Adrenal gland (tissue), 9 donors: ENCODE measurements at regions not wholly inside any gene's neighbourhood (a gene's known extent, or its start where the extent isn't known, plus 50 kb on each side); places are given as distances from the start of the nearest gene placed in this dataset.

ENCODE experiments used
- DNase-seq, 7 donors: peaks; one replicate each; pipeline ENCODE4 v3.0.0-alpha.2; 2019 to 2020
- H3K27ac ChIP-seq, 5 donors: fragments of 200-600 bp; sonication (generic) in 4 of 5; 1 replicate in 3 of 5; 2 replicates in 2 of 5; pipeline versions ENCODE4 v1.5.1 to v1.8.0; 2016 to 2020; ENCODE audit warnings: mild to moderate bottlenecking in 1 of 5
- H3K27me3 ChIP-seq: fragments of 200-600 bp; 2 replicates; pipeline ENCODE4 v1.8.0; 2021
- H3K36me3 ChIP-seq, 2 donors: fragments of 200-600 bp; replicated peaks in 1 of 2; 1 replicate in 1 of 2; 2 replicates in 1 of 2; pipeline versions ENCODE4 v1.5.1 to v1.8.0; 2018 to 2022
- H3K4me1 ChIP-seq, 2 donors: fragments of 200-600 bp; replicated peaks in 1 of 2; 1 replicate in 1 of 2; 2 replicates in 1 of 2; pipeline versions ENCODE4 v1.5.1 to v1.8.0; 2018 to 2021
- H3K4me3 ChIP-seq, 4 donors: fragments of 200-600 bp; sonication (generic) in 3 of 4; one replicate each; pipeline ENCODE4 v1.5.1; 2016 to 2018
- H3K9me3 ChIP-seq, 3 donors: fragments of 200-600 bp; sonication (generic) in 1 of 3; replicated peaks in 1 of 3; 1 replicate in 2 of 3; 2 replicates in 1 of 3; pipeline versions ENCODE4 v1.5.1 to v1.8.0; 2016 to 2021
- CTCF ChIP-seq, 6 experiments: fragments of 450-650 bp in 4 of 6; fragments of 200-600 bp in 2 of 6; sonication (generic) in 1 of 6; IDR thresholded peaks; 1 replicate in 5 of 6; 2 replicates in 1 of 6; pipeline versions ENCODE4 v1.5.1 to v1.8.0; 2016 to 2021; ENCODE audit warnings: antibody characterized with exemption in 6 of 6, mild to moderate bottlenecking in 2 of 6, moderate library complexity in 1 of 6
- POLR2A ChIP-seq, 2 donors: fragments of 450-650 bp; IDR thresholded peaks; one replicate each; pipeline ENCODE4 v1.6.1; 2017; ENCODE audit warnings: antibody characterized with exemption in 2 of 2, mild to moderate bottlenecking in 2 of 2, moderate library complexity in 1 of 2
- WGBS, 4 donors: extraction: QIAGEN DNeasy Blood & Tissue Kit in 2 of 4; methylation state at CpG; one replicate each; pipeline versions ENCODE4 v1.1.5 to v1.1.7; 2013 to 2017; 5-methylcytosine and 5-hydroxymethylcytosine counted together
- intact Hi-C, 2 donors: fragments of 100-400 bp; cut with DNase I; formaldehyde crosslinking; loops; one replicate each; pipeline versions ENCODE4 v1.14.1 to v1.15.0; 2022 to 2023
- donor health status: healthy with polysubstance abuse.
- donor health status: Bipolar disorder and iron deficiency.
- donor health status: DM: yes; HTN: yes; CAD: no.
- donor health status: DM: no; HTN: no; CAD: no.
- donor health status: DM: no; HTN: no; CAD: no.

DNA sequence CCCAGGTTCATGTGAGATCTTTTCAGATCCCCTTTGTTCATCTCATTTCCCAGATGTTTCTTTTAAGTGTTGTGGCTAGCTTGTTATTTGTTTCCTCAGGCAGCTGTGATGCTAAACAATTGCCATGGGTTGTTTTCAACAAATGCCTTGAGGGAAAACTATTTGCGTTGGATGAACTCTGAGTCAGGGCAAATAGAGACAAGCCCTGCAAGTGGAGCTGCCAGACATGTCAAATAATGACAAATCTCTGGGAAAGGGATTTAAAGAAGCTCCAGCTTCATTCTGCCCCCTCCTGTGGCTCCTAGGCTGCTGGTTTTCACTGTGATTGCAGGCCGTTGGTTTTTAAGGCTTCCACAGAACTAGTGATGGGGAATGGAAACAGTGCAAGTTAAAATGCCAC, 272.4 kb upstream of the SP8 start:
- no peak for DNase-seq
- Histone ChIP-seq H3K4me3 (no peak overlapping the region), H3K36me3 (no peaks in the 10 kb centered on the region), H3K4me1 (no peaks in the 10 kb centered on the region), H3K27ac (no peak overlapping the region), H3K27me3 (no peaks in the 10 kb centered on the region), H3K9me3 (no peaks in the 10 kb centered on the region)
- TF ChIP-seq POLR2A (IDR thresholded peaks at IDR 0.05) (no peak), CTCF (IDR thresholded peaks at IDR 0.05) (no peak)
- intact Hi-C loops, result no loop called here
- WGBS, 4 donors, result 54 to 77% (median 70%) methylated on average over 2 of the region's 2 CpGs

- H3K27me3 ChIP-seq, result no peaks in the 10 kb centered on the region
- DNase-seq, result no peak
- H3K9me3 ChIP-seq, result no peaks in the 10 kb centered on the region
- H3K4me3 ChIP-seq, result no peak overlapping the region
- intact Hi-C loops, result no loop called here
- TF ChIP-seq POLR2A (IDR thresholded peaks at IDR 0.05) (no peak), CTCF (IDR thresholded peaks at IDR 0.05) (no peak)
- H3K36me3 ChIP-seq, result no peaks in the 10 kb centered on the region
- no peaks in the 10 kb centered on the region for H3K4me1 ChIP-seq
- H3K27ac ChIP-seq, result no peak overlapping the region
- WGBS, 4 donors, result 68 to 73% (median 71%) methylated on average over 2 of the region's 2 CpGs
Observed at GRCh38 chr7:21063106-21063505, 276.4 kb upstream of the SP8 start.

- no peak overlapping the region for H3K4me3 ChIP-seq
- WGBS, 4 donors, result 66 to 74% (median 71%) methylated on average over 6 of the region's 6 CpGs
- intact Hi-C loops, result no loop called here
Observed at GRCh38 chr7:21064698-21065648, 278.3 kb upstream of the SP8 start.

GRCh38 chr7:21066221-21066620, 279.5 kb upstream of the SP8 start:
- no peak for TF ChIP-seq POLR2A (IDR thresholded peaks at IDR 0.05)
- TF ChIP-seq CTCF (IDR thresholded peaks at IDR 0.05), result no peak
- WGBS, 4 donors, result 76 to 78% (median 77%) methylated on average over 4 of the region's 4 CpGs
- Histone ChIP-seq H3K9me3 (no peaks in the 10 kb centered on the region), H3K36me3 (no peaks in the 10 kb centered on the region), H3K27me3 (no peaks in the 10 kb centered on the region), H3K4me3 (no peak overlapping the region), H3K4me1 (no peaks in the 10 kb centered on the region), H3K27ac (no peak overlapping the region)
- intact Hi-C loops, result no loop called here
- no peak for DNase-seq

More at GRCh38 chr7:21064698-21065648, 278.3 kb upstream of the SP8 start:
- Histone ChIP-seq H3K9me3 (no peaks in the 10 kb centered on the region), H3K4me1 (no peaks in the 10 kb centered on the region), H3K27ac (no peak overlapping the region), H3K36me3 (no peaks in the 10 kb centered on the region), H3K27me3 (no peaks in the 10 kb centered on the region)
- TF ChIP-seq POLR2A (IDR thresholded peaks at IDR 0.05) (no peak), CTCF (IDR thresholded peaks at IDR 0.05) (no peak)
- no peak for DNase-seq
